GM19035 (cell line): ENCODE measurements at regions not wholly inside any gene's neighbourhood (a gene's known extent, or its start where the extent isn't known, plus 50 kb on each side); places are given as distances from the start of the nearest gene placed in this dataset.

Experiments used
- ATAC-seq: cut with Tn5 transposase; IDR thresholded peaks from one replicate; pipeline ENCODE4 v1.9.1; 2021; ENCODE audit not compliant: unreplicated experiment

GRCh38 chr9:108565651-108566378 lies 290.0 kb downstream of the ACTL7B start:
- ATAC-seq, result peak; percentile 86

- ATAC-seq, result no peak
Observed at GRCh38 chr9:108562176-108562575, 293.6 kb downstream of the ACTL7B start.

GRCh38 chr9:108559432-108559831 lies 296.4 kb downstream of the ACTL7B start:
- no peak for ATAC-seq

- ATAC-seq, result no peak
Observed at GRCh38 chr9:108554831-108555230, 301.0 kb downstream of the ACTL7B start.

- ATAC-seq, result no peak
Observed at GRCh38 chr9:108553111-108553635, 302.6 kb downstream of the ACTL7B start.

- ATAC-seq, result no peak
Observed at GRCh38 chr9:108552459-108553040, 303.2 kb downstream of the ACTL7B start.

- ATAC-seq, result no peak
Observed at GRCh38 chr9:108551030-108551841, 304.6 kb downstream of the ACTL7B start.

- no peak for ATAC-seq
Observed at GRCh38 chr9:108550106-108550505, 305.7 kb downstream of the ACTL7B start.

GRCh38 chr9:108549184-108549583 lies 306.6 kb downstream of the ACTL7B start:
- ATAC-seq, result no peak

GRCh38 chr9:108547411-108548135 lies 308.2 kb downstream of the ACTL7B start:
- ATAC-seq, result no peak

GRCh38 chr9:108546215-108546614 lies 309.6 kb downstream of the ACTL7B start:
- no peak for ATAC-seq

GRCh38 chr9:108545436-108545835 lies 310.4 kb downstream of the ACTL7B start:
- ATAC-seq, result no peak

- ATAC-seq, result no peak
Observed at GRCh38 chr9:108544866-108545265, 310.9 kb downstream of the ACTL7B start.

- no peak for ATAC-seq
Observed at GRCh38 chr9:108543251-108543778, 312.5 kb downstream of the ACTL7B start.

- ATAC-seq, result no peak
Observed at GRCh38 chr9:108537756-108538155, 318.0 kb downstream of the ACTL7B start.

GRCh38 chr9:108536836-108537601 lies 318.8 kb downstream of the ACTL7B start:
- no peak for ATAC-seq

- ATAC-seq, result peak; percentile 67
Observed at GRCh38 chr9:108535526-108535925, 320.3 kb downstream of the ACTL7B start.

- no peak for ATAC-seq
Observed at GRCh38 chr9:108534741-108535140, 321.0 kb downstream of the ACTL7B start.

GRCh38 chr9:108530141-108530540 lies 325.6 kb downstream of the ACTL7B start:
- ATAC-seq, result no peak

GRCh38 chr9:108528231-108528630 lies 327.6 kb downstream of the ACTL7B start:
- no peak for ATAC-seq
